GM23338 (cell line): ENCODE measurements at regions not wholly inside any gene's neighbourhood (a gene's known extent, or its start where the extent isn't known, plus 50 kb on each side); places are given as distances from the start of the nearest gene placed in this dataset.

Experiments used
- ATAC-seq: fragments of 200-7000 bp; cut with Tn5 transposase; 3 replicates; pipeline ENCODE4 v1.9.1; 2020
- DNase-seq: peaks from one replicate; pipeline ENCODE4 v3.0.0-alpha.2; 2015; ENCODE audit warnings: low spot score
- H2AFZ ChIP-seq: fragments of 200-600 bp; sonication (generic); 2 replicates; pipeline ENCODE4 v1.8.0; 2016; ENCODE audit warnings: antibody characterized with exemption, mild to moderate bottlenecking, moderate library complexity
- H3F3A ChIP-seq: fragments of 200-600 bp; sonication (generic); replicated peaks from 2 replicates; pipeline ENCODE4 v1.8.0; 2017; ENCODE audit warnings: antibody characterized with exemption, mixed run types, low read depth
- H3K27ac ChIP-seq: fragments of 200-600 bp; sonication (generic); 2 replicates; pipeline ENCODE4 v1.6.1; 2016; ENCODE audit warnings: low read depth
- H3K27me3 ChIP-seq: fragments of 200-600 bp; sonication (generic); 2 replicates; pipeline ENCODE4 v1.8.0; 2016; ENCODE audit warnings: mild to moderate bottlenecking, mixed run types, moderate library complexity; ENCODE audit not compliant: insufficient read depth
- H3K36me3 ChIP-seq: fragments of 200-600 bp; sonication (generic); 2 replicates; pipeline ENCODE4 v1.8.0; 2016; ENCODE audit warnings: mild to moderate bottlenecking; ENCODE audit not compliant: insufficient read depth
- H3K4me1 ChIP-seq: fragments of 200-600 bp; sonication (generic); 2 replicates; pipeline ENCODE4 v1.8.0; 2016; ENCODE audit warnings: mild to moderate bottlenecking, moderate library complexity; ENCODE audit not compliant: insufficient read depth
- H3K4me2 ChIP-seq: fragments of 200-600 bp; sonication (generic); 2 replicates; pipeline ENCODE4 v1.7.1; 2017; ENCODE audit warnings: mixed run types
- H3K4me3 ChIP-seq: fragments of 200-600 bp; sonication (generic); 2 replicates; pipeline ENCODE4 v1.6.1; 2016; ENCODE audit warnings: mixed run types
- H3K79me2 ChIP-seq: fragments of 200-600 bp; sonication (generic); replicated peaks from 2 replicates; pipeline ENCODE4 v1.8.0; 2017; ENCODE audit warnings: mild to moderate bottlenecking; ENCODE audit not compliant: insufficient read depth
- H3K9me2 ChIP-seq: fragments of 200-600 bp; sonication (generic); 2 replicates; pipeline ENCODE4 v1.8.0; 2017; ENCODE audit not compliant: insufficient read depth
- H4K20me1 ChIP-seq: fragments of 200-600 bp; sonication (generic); replicated peaks from 2 replicates; pipeline ENCODE4 v1.8.0; 2017; ENCODE audit warnings: mild to moderate bottlenecking; ENCODE audit not compliant: insufficient read depth
- H3K27ac Mint-ChIP-seq: 2 replicates; pipeline ENCODE4 v1.8.0; 2020; ENCODE audit warnings: inconsistent platforms, mild to moderate bottlenecking, moderate library complexity, mixed read lengths
- H3K27me3 Mint-ChIP-seq: 3 replicates; pipeline ENCODE4 v1.8.0; 2022; ENCODE audit warnings: low read depth, mild to moderate bottlenecking, moderate library complexity, mixed read lengths, inconsistent platforms; ENCODE audit not compliant: insufficient read depth, poor library complexity
- H3K36me3 Mint-ChIP-seq: 3 replicates; pipeline ENCODE4 v1.8.0; 2021; ENCODE audit warnings: low read depth, mild to moderate bottlenecking, inconsistent platforms, moderate library complexity, mixed read lengths
- H3K4me1 Mint-ChIP-seq: 3 replicates; pipeline ENCODE4 v1.8.0; 2020; ENCODE audit warnings: mild to moderate bottlenecking, inconsistent platforms, mixed read lengths
- H3K4me3 Mint-ChIP-seq: 3 replicates; pipeline ENCODE4 v1.8.0; 2021; ENCODE audit warnings: moderate library complexity, mild to moderate bottlenecking, inconsistent platforms, mixed read lengths
- H3K9me3 Mint-ChIP-seq: 3 replicates; pipeline ENCODE4 v1.8.0; 2020; ENCODE audit warnings: moderate library complexity, mild to moderate bottlenecking, inconsistent platforms, mixed read lengths
- CREB1 ChIP-seq: fragments of 250-450 bp; sonication (Bioruptor Pico); IDR thresholded peaks from 2 replicates; pipeline ENCODE4 v1.5.0; 2020; ENCODE audit warnings: low read depth, mild to moderate bottlenecking, moderate library complexity
- CTCF ChIP-seq, 2 experiments: fragments of 200-600 bp in 1 of 2; sonication (generic) in 1 of 2; conservative IDR thresholded peaks; 2 replicates each; pipeline versions ENCODE4 v1.5.1 to v1.6.1; 2016 to 2017; ENCODE audit warnings: antibody characterized with exemption in 2 of 2, low read depth in 2 of 2, mild to moderate bottlenecking in 2 of 2, moderate library complexity in 1 of 2
- ETS1 ChIP-seq: IDR thresholded peaks from 2 replicates; pipeline ENCODE4 v1.6.1; 2016; ENCODE audit warnings: antibody characterized with exemption
- EZH2 ChIP-seq: fragments of 200-600 bp; sonication (generic); IDR thresholded peaks from one replicate; pipeline ENCODE4 v1.8.0; 2017; ENCODE audit warnings: antibody characterized with exemption, mild to moderate bottlenecking, low read depth; ENCODE audit not compliant: unreplicated experiment
- JUNB ChIP-seq: IDR thresholded peaks from one replicate; pipeline ENCODE4 v1.6.1; 2016; ENCODE audit warnings: antibody characterized with exemption; ENCODE audit not compliant: unreplicated experiment
- NANOG ChIP-seq: IDR thresholded peaks from 2 replicates; pipeline ENCODE4 v1.6.1; 2016; ENCODE audit warnings: antibody characterized with exemption, borderline replicate concordance
- POLR2AphosphoS5 ChIP-seq: IDR thresholded peaks from 2 replicates; pipeline ENCODE4 v1.6.1; 2016; ENCODE audit warnings: antibody characterized with exemption, low read depth
- STAT1 ChIP-seq: IDR thresholded peaks from one replicate; pipeline ENCODE4 v1.6.1; 2016; ENCODE audit warnings: antibody characterized with exemption; ENCODE audit not compliant: unreplicated experiment
- ZNF114 ChIP-seq: fragments of 250-450 bp; sonication (Bioruptor Pico); IDR thresholded peaks from 2 replicates; pipeline ENCODE4 v1.5.0; 2020; ENCODE audit warnings: mild to moderate bottlenecking, moderate library complexity
- ZNF331 ChIP-seq: fragments of 250-450 bp; sonication (Bioruptor Pico); IDR thresholded peaks from 2 replicates; pipeline ENCODE4 v1.5.0; 2020; ENCODE audit warnings: low read depth, mild to moderate bottlenecking, moderate library complexity
- ZNF462 ChIP-seq: fragments of 250-450 bp; sonication (Bioruptor Pico); IDR thresholded peaks from 2 replicates; pipeline ENCODE4 v1.5.0; 2020; ENCODE audit warnings: mild to moderate bottlenecking, moderate library complexity
- TF ChIP-seq, protein P1 (sequence below): IDR thresholded peaks from one replicate; pipeline ENCODE4 v1.6.1; 2018; ENCODE audit warnings: antibody characterized with exemption; ENCODE audit not compliant: unreplicated experiment

- TF ChIP-seq NANOG (no peak), CREB1 (CRISPR knock-in tag) (no peak), ZNF331 (CRISPR knock-in tag) (no peak), JUNB (no peak), ETS1 (no peak), POLR2AphosphoS5 (no peak), EZH2 (no peak), STAT1 (no peak), ZNF462 (no peak), CTCF (conservative IDR thresholded peaks at IDR 0.05; ENCODE audit: low read depth in 2 of 2) (no peak), ZNF114 (CRISPR knock-in tag) (no peak)
- TF ChIP-seq, protein P1, sequence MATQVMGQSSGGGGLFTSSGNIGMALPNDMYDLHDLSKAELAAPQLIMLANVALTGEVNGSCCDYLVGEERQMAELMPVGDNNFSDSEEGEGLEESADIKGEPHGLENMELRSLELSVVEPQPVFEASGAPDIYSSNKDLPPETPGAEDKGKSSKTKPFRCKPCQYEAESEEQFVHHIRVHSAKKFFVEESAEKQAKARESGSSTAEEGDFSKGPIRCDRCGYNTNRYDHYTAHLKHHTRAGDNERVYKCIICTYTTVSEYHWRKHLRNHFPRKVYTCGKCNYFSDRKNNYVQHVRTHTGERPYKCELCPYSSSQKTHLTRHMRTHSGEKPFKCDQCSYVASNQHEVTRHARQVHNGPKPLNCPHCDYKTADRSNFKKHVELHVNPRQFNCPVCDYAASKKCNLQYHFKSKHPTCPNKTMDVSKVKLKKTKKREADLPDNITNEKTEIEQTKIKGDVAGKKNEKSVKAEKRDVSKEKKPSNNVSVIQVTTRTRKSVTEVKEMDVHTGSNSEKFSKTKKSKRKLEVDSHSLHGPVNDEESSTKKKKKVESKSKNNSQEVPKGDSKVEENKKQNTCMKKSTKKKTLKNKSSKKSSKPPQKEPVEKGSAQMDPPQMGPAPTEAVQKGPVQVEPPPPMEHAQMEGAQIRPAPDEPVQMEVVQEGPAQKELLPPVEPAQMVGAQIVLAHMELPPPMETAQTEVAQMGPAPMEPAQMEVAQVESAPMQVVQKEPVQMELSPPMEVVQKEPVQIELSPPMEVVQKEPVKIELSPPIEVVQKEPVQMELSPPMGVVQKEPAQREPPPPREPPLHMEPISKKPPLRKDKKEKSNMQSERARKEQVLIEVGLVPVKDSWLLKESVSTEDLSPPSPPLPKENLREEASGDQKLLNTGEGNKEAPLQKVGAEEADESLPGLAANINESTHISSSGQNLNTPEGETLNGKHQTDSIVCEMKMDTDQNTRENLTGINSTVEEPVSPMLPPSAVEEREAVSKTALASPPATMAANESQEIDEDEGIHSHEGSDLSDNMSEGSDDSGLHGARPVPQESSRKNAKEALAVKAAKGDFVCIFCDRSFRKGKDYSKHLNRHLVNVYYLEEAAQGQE: no peak
- Histone ChIP-seq H3K27ac (no peak overlapping the region), H3F3A (no peaks in the 10 kb centered on the region), H3K4me2 (no peak overlapping the region), H3K4me1 (peaks cover 16% of the 10 kb centered on the region), H2AFZ (no peak overlapping the region), H3K79me2 (peaks cover 42% of the 10 kb centered on the region), H3K9me2 (no peaks in the 10 kb centered on the region), H3K27me3 (no peaks in the 10 kb centered on the region), H3K36me3 (no peaks in the 10 kb centered on the region; the same call in none of the 2 replicates), H3K4me3 (no peak overlapping the region), H4K20me1 (no peaks in the 10 kb centered on the region)
- H3K4me1 Mint-ChIP-seq: peaks cover 11% of the 10 kb centered on the region
- ATAC-seq (no peak), DNase-seq (no peak)
- no peak overlapping the region for H3K27ac Mint-ChIP-seq
- no peaks in the 10 kb centered on the region for H3K27me3 Mint-ChIP-seq
- no peak overlapping the region for H3K4me3 Mint-ChIP-seq
- H3K36me3 Mint-ChIP-seq: 0 out of 3 replicates have a peak, but pooled peaks cover 2% of the 10 kb centered on the region
- H3K9me3 Mint-ChIP-seq: peaks cover 2% of the 10 kb centered on the region; the same call in 1 of the 3 replicates
These were observed 108.9 kb downstream of the FHIP1A start for GRCh38 chr4:151517896-151518295.
